HFFc6 (cell line): ENCODE measurements at regions not wholly inside any gene's neighbourhood (a gene's known extent, or its start where the extent isn't known, plus 50 kb on each side); places are given as distances from the start of the nearest gene placed in this dataset.
"Not testable (repeated sequence)": the region's sequence is repeated elsewhere in the genome, so short reads cannot be mapped to it uniquely, and the experiment has no call there.

Experiments used
- DNase-seq: peaks from one replicate; pipeline ENCODE4 v3.0.0-alpha.2; 2018
- H3K27ac Mint-ChIP-seq: 2 replicates; pipeline ENCODE4 v1.8.0; 2020; ENCODE audit warnings: mild to moderate bottlenecking, mixed read lengths
- H3K27me3 Mint-ChIP-seq: 2 replicates; pipeline ENCODE4 v1.8.0; 2021; ENCODE audit warnings: mild to moderate bottlenecking, moderate library complexity, mixed read lengths; ENCODE audit not compliant: insufficient read depth
- H3K36me3 Mint-ChIP-seq: 2 replicates; pipeline ENCODE4 v1.8.0; 2021; ENCODE audit warnings: low read depth, mixed read lengths
- H3K4me1 Mint-ChIP-seq: 2 replicates; pipeline ENCODE4 v1.8.0; 2020; ENCODE audit warnings: low read depth, mixed read lengths
- H3K4me3 Mint-ChIP-seq: 2 replicates; pipeline ENCODE4 v1.8.0; 2020; ENCODE audit warnings: mild to moderate bottlenecking, moderate library complexity, mixed read lengths
- H3K9me3 Mint-ChIP-seq: 2 replicates; pipeline ENCODE4 v1.8.0; 2020; ENCODE audit warnings: mild to moderate bottlenecking, mixed read lengths
- TF ChIP-seq, protein P1 (sequence below): fragments of 200-600 bp; sonication (generic); IDR thresholded peaks from 2 replicates; pipeline ENCODE4 v1.5.0; 2021; ENCODE audit warnings: antibody characterized with exemption, mild to moderate bottlenecking

DNA sequence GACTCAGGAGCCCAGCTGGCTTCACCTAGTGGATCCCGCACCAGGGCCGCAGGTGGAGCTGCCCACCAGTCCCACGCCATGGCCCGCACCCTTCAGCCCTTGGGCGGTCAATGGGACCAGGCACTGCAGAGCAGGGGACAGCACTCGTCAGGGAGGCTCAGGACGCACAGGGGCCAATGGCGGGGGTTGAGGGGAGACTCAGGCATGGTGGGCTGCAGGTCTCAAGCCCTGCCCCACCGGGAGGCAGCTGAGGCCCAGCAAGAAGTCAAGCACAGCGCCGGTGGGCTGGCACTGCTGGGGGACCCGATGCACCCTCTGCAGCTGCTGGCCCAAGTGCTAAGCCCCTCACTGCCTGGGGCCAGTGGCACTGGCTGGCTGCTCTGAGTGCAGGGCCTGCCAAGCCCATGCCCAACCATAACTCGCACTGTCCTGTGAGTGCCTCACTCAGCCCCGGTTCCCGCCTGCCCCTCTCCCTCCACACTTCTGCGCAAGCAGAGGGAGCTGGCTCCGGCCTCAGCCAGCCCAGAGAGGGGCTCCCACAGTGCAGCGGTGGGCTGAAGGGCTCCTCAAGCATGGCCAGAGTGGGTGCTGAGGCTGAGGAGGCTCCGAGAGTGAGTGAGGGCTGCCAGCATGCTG, 111.7 kb upstream of the PGR start:
- H3K27ac Mint-ChIP-seq, result no peak overlapping the region
- H3K36me3 Mint-ChIP-seq, result peaks cover 5% of the 10 kb centered on the region; the same call in 1 of the 2 replicates
- H3K9me3 Mint-ChIP-seq, result peaks cover 37% of the 10 kb centered on the region
- DNase-seq, result no peak
- H3K4me1 Mint-ChIP-seq, result no peaks in the 10 kb centered on the region
- no peaks in the 10 kb centered on the region for H3K27me3 Mint-ChIP-seq
- TF ChIP-seq, protein P1, sequence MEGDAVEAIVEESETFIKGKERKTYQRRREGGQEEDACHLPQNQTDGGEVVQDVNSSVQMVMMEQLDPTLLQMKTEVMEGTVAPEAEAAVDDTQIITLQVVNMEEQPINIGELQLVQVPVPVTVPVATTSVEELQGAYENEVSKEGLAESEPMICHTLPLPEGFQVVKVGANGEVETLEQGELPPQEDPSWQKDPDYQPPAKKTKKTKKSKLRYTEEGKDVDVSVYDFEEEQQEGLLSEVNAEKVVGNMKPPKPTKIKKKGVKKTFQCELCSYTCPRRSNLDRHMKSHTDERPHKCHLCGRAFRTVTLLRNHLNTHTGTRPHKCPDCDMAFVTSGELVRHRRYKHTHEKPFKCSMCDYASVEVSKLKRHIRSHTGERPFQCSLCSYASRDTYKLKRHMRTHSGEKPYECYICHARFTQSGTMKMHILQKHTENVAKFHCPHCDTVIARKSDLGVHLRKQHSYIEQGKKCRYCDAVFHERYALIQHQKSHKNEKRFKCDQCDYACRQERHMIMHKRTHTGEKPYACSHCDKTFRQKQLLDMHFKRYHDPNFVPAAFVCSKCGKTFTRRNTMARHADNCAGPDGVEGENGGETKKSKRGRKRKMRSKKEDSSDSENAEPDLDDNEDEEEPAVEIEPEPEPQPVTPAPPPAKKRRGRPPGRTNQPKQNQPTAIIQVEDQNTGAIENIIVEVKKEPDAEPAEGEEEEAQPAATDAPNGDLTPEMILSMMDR, result no peak
- no peak overlapping the region for H3K4me3 Mint-ChIP-seq

- peaks cover 49% of the 10 kb centered on the region for H3K9me3 Mint-ChIP-seq
- not testable (repeated sequence) for H3K4me1 Mint-ChIP-seq, DNase-seq, H3K36me3 Mint-ChIP-seq, H3K27me3 Mint-ChIP-seq, H3K27ac Mint-ChIP-seq, H3K4me3 Mint-ChIP-seq
Measured at GRCh38 chr11:101231207-101231834, 101.7 kb upstream of the PGR start.

DNA sequence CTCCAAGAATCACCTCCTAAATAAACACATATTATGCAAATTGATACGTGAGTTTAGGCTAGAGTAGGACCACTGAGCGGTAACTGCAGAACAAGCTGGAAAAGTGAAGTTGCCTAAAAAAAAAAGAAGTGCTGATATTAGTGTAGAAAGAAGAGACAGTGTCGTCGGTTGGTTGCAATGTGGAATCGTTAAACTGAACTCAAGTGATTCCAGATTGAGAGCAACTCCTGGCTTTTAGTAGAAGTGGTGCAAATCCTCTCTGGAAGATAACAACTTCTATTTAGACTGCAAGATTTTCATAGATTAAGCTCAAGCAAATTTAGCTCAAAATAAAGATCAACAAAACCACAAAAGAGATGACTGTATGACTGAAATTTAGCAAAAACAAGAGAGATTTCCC, 97.0 kb upstream of the PGR start:
- DNase-seq, result no peak
- peaks cover 3% of the 10 kb centered on the region for H3K27me3 Mint-ChIP-seq

DNA sequence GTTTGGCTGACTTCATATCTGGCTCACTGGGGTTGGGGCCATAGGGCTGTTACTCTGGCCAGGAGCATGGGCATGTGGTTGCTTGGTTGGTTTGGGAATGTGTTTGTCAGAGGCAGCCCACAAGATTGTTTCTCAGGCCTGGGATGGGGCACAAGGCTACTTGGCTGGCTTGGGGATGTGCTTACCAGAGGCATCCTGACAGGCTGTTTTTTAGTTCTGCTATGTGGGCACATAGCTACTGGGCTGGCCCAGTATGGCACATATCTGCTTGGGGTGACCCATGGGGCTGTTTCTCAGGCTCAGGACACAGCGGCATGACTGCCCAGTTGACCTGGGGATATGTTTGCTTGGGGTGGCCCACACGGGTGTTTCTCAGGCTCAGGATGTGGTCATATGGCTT, 94.6 kb upstream of the PGR start:
- Mint-ChIP-seq H3K36me3 (peaks cover 4% of the 10 kb centered on the region; the same call in 1 of the 2 replicates), H3K27ac (no peak overlapping the region), H3K4me1 (no peaks in the 10 kb centered on the region), H3K27me3 (peaks cover 5% of the 10 kb centered on the region), H3K9me3 (peaks cover 64% of the 10 kb centered on the region), H3K4me3 (no peak overlapping the region)
- DNase-seq, result no peak
- TF ChIP-seq, protein P1, result no peak

More for the DNA sequence above, 97.0 kb upstream of the PGR start:
- Mint-ChIP-seq H3K27ac (no peak overlapping the region), H3K4me1 (no peaks in the 10 kb centered on the region), H3K9me3 (peaks cover 66% of the 10 kb centered on the region), H3K4me3 (no peak overlapping the region), H3K36me3 (no peaks in the 10 kb centered on the region; the same call in 1 of the 2 replicates)
- TF ChIP-seq, protein P1, result no peak

- H3K27me3 Mint-ChIP-seq, H3K4me3 Mint-ChIP-seq, DNase-seq, H3K27ac Mint-ChIP-seq, H3K4me1 Mint-ChIP-seq, H3K36me3 Mint-ChIP-seq: not testable (repeated sequence)
- H3K9me3 Mint-ChIP-seq, result peaks cover 49% of the 10 kb centered on the region
Measured at GRCh38 chr11:101218091-101218490, 88.5 kb upstream of the PGR start.

GRCh38 chr11:101216091-101216490, 86.5 kb upstream of the PGR start:
- Mint-ChIP-seq H3K36me3 (peaks cover 12% of the 10 kb centered on the region; the same call in 1 of the 2 replicates), H3K9me3 (peaks cover 56% of the 10 kb centered on the region)
- not testable (repeated sequence) for DNase-seq, H3K27me3 Mint-ChIP-seq, H3K4me3 Mint-ChIP-seq, H3K4me1 Mint-ChIP-seq, H3K27ac Mint-ChIP-seq

- H3K27me3 Mint-ChIP-seq, result peaks cover 1% of the 10 kb centered on the region; the same call in 1 of the 2 replicates
- H3K27ac Mint-ChIP-seq, result no peak overlapping the region
- H3K4me1 Mint-ChIP-seq, result no peaks in the 10 kb centered on the region
Measured at GRCh38 chr11:101215069-101215468, 85.5 kb upstream of the PGR start.

More at GRCh38 chr11:101215069-101215468, 85.5 kb upstream of the PGR start:
- no peak overlapping the region for H3K4me3 Mint-ChIP-seq
- H3K9me3 Mint-ChIP-seq, result peaks cover 61% of the 10 kb centered on the region
- no peak for DNase-seq
- TF ChIP-seq, protein P1, result no peak
- H3K36me3 Mint-ChIP-seq, result peaks cover 13% of the 10 kb centered on the region; the same call in 1 of the 2 replicates
